HG03565 (cell line): ENCODE measurements at regions not wholly inside any gene's neighbourhood (a gene's known extent, or its start where the extent isn't known, plus 50 kb on each side); places are given as distances from the start of the nearest gene placed in this dataset.
A peak's percentile ranks its signal among the peaks of the same experiment; 100 is the strongest.
"Not testable (repeated sequence)": the region's sequence is repeated elsewhere in the genome, so short reads cannot be mapped to it uniquely, and the experiment has no call there.

ENCODE experiments used
- ATAC-seq: cut with Tn5 transposase; IDR thresholded peaks from one replicate; pipeline ENCODE4 v1.9.1; 2021; ENCODE audit warnings: mild to moderate bottlenecking, moderate library complexity; ENCODE audit not compliant: unreplicated experiment

GRCh38 chr21:5065240-5066211, 5455.9 kb upstream of the TPTE start:
- peak; percentile 41 for ATAC-seq

GRCh38 chr21:5066682-5067251, 5454.6 kb upstream of the TPTE start:
- ATAC-seq, result not testable (repeated sequence)

GRCh38 chr21:5067326-5068048, 5453.9 kb upstream of the TPTE start:
- ATAC-seq, result not testable (repeated sequence)

GRCh38 chr21:5068649-5069048, 5452.7 kb upstream of the TPTE start:
- ATAC-seq, result not testable (repeated sequence)

- not testable (repeated sequence) for ATAC-seq
Measured at GRCh38 chr21:5071180-5071579, 5450.2 kb upstream of the TPTE start.

GRCh38 chr21:5076854-5077253, 5444.5 kb upstream of the TPTE start:
- not testable (repeated sequence) for ATAC-seq

- not testable (repeated sequence) for ATAC-seq
Measured at GRCh38 chr21:5079361-5079760, 5442.0 kb upstream of the TPTE start.

- not testable (repeated sequence) for ATAC-seq
Measured at GRCh38 chr21:5080015-5080414, 5441.4 kb upstream of the TPTE start.

GRCh38 chr21:5084246-5084645, 5437.1 kb upstream of the TPTE start:
- not testable (repeated sequence) for ATAC-seq

GRCh38 chr21:5085456-5085855, 5435.9 kb upstream of the TPTE start:
- ATAC-seq, result not testable (repeated sequence)

- ATAC-seq, result not testable (repeated sequence)
Measured at GRCh38 chr21:5086416-5086815, 5435.0 kb upstream of the TPTE start.

- ATAC-seq, result not testable (repeated sequence)
Measured at GRCh38 chr21:5088820-5089219, 5432.6 kb upstream of the TPTE start.

- ATAC-seq, result not testable (repeated sequence)
Measured at GRCh38 chr21:5089399-5090089, 5431.8 kb upstream of the TPTE start.

- not testable (repeated sequence) for ATAC-seq
Measured at GRCh38 chr21:5090132-5091079, 5431.0 kb upstream of the TPTE start.

- ATAC-seq, result not testable (repeated sequence)
Measured at GRCh38 chr21:5091274-5091673, 5430.1 kb upstream of the TPTE start.

GRCh38 chr21:5095628-5096027, 5425.8 kb upstream of the TPTE start:
- not testable (repeated sequence) for ATAC-seq

- not testable (repeated sequence) for ATAC-seq
Measured at GRCh38 chr21:5098010-5098743, 5423.2 kb upstream of the TPTE start.

- ATAC-seq, result not testable (repeated sequence)
Measured at GRCh38 chr21:5100604-5101174, 5420.7 kb upstream of the TPTE start.
